Heart left ventricle (tissue), 16 donors: ENCODE measurements at regions not wholly inside any gene's neighbourhood (a gene's known extent, or its start where the extent isn't known, plus 50 kb on each side); places are given as distances from the start of the nearest gene placed in this dataset.

Experiments
- ATAC-seq, 4 donors: fragments of 200-7000 bp; cut with Tn5 transposase; one replicate each; pipeline ENCODE4 v1.9.1; 2020 to 2022; ENCODE audit warnings: moderate library complexity in 4 of 4, mild to moderate bottlenecking in 3 of 4, moderate number of reproducible peaks in 1 of 4
- DNase-seq, 5 donors: peaks; one replicate each; pipeline ENCODE4 v3.0.0-alpha.2; 2020
- H3K27ac ChIP-seq, 12 donors: fragments of 200-600 bp; sonication (generic) in 4 of 12; one replicate each; pipeline versions ENCODE4 v1.5.0 to v1.8.0; 2016 to 2022; ENCODE audit warnings: mild to moderate bottlenecking in 2 of 12
- H3K27me3 ChIP-seq, 9 donors: fragments of 200-600 bp; sonication (generic) in 2 of 9; one replicate each; pipeline versions ENCODE4 v1.5.1 to v1.8.0; 2016 to 2022; ENCODE audit warnings: mild to moderate bottlenecking in 3 of 9
- H3K36me3 ChIP-seq, 9 donors: fragments of 200-600 bp; sonication (generic) in 2 of 9; one replicate each; pipeline versions ENCODE4 v1.5.0 to v1.8.0; 2018 to 2022; ENCODE audit warnings: mild to moderate bottlenecking in 2 of 9
- H3K4me1 ChIP-seq, 12 donors: fragments of 200-600 bp; sonication (generic) in 4 of 12; one replicate each; pipeline versions ENCODE4 v1.5.0 to v1.8.0; 2016 to 2022; ENCODE audit warnings: mild to moderate bottlenecking in 3 of 12
- H3K4me3 ChIP-seq, 12 donors: fragments of 200-600 bp; sonication (generic) in 4 of 12; one replicate each; pipeline versions ENCODE4 v1.5.0 to v1.8.0; 2017 to 2022; ENCODE audit warnings: mild to moderate bottlenecking in 9 of 12, moderate library complexity in 4 of 12
- H3K9me3 ChIP-seq, 12 donors: fragments of 200-600 bp; sonication (generic) in 4 of 12; one replicate each; pipeline versions ENCODE4 v1.5.0 to v1.8.0; 2016 to 2022; ENCODE audit warnings: mild to moderate bottlenecking in 1 of 12
- POLR2A ChIP-seq, 2 donors: fragments of 450-650 bp; IDR thresholded peaks; one replicate each; pipeline ENCODE4 v1.6.1; 2017; ENCODE audit warnings: antibody characterized with exemption in 2 of 2, mild to moderate bottlenecking in 2 of 2, moderate library complexity in 2 of 2
- WGBS, 4 donors: extraction: QIAGEN DNeasy Blood & Tissue Kit in 2 of 4; methylation state at CpG; one replicate each; pipeline versions ENCODE4 v1.1.5 to v1.1.7; 2013 to 2018; 5-methylcytosine and 5-hydroxymethylcytosine counted together
- intact Hi-C, 10 donors: fragments of 100-400 bp; cut with DNase I; formaldehyde crosslinking; loops; one replicate each; pipeline versions ENCODE4 v1.11.1 to v1.14.2; 2022
- TF ChIP-seq, protein P1 (sequence below), 12 donors: fragments of 200-600 bp; sonication (generic) in 4 of 12; IDR thresholded peaks; one replicate each; pipeline versions ENCODE4 v1.5.0 to v1.8.0; 2018 to 2022; ENCODE audit warnings: antibody characterized with exemption in 12 of 12, mild to moderate bottlenecking in 5 of 12
- donor health status: ischemic (EF 13 %, LVEDD 7.1; RV severe dilation, severe dysfunction).
- donor health status: healthy with polysubstance abuse.
- donor health status: DM: no; HTN: yes; CAD: no.
- donor health status: DM: no; HTN: no; CAD: no.
- donor health status: ischemic (EF 25% LVEDD 6.9; RV normal size, moderate dysfunction).
- donor health status: ischemic (EF 25% LVEDD 5.7; RV mildly dilated, moderate dysfunction).
- donor health status: healthy.
- donor health status: DM: yes; HTN: yes; CAD: no.
- donor health status: ischemic (EF 35%, LVEDD 5.7; RV mildly dilated, moderate dysfunction).
- donor health status: nonischemic (EF 11% LVEDD 7.7; RV severe dilation, severe dysfunction).
- donor health status: DM: yes; HTN: yes; CAD: no.
- donor health status: PGD.
- donor health status: ischemic (EF 29% LVEDD 5.4; RV normal size, mild dysfunction).
- donor health status: nonischemic (EF 23%, LVEDD 6.1; RV moderate dilation, normal function).

DNA sequence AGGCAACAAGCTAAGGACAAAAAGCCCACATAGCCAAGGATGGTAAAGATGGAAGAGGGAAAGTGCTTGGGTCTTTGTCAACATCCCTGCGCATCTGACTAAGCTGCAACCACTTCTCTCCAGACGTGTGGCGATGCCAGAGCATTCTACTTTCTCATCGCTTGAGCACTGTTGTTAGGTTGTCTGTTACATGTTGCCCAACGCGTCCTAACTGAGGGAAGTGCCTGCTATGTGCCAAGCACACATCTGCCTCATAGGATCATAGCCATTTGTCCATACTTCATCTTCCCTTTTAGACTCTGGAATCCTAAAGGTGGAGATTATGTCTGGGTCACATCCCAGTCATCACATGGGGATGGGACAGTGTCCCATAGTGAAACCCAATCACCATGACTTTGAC lies 464.9 kb downstream of the MATN1 start:
- no peaks in the 10 kb centered on the region for H3K4me1 ChIP-seq
- no peak for ATAC-seq
- DNase-seq, result no peak
- H3K36me3 ChIP-seq, result no peaks in the 10 kb centered on the region
- H3K9me3 ChIP-seq, result no peaks in the 10 kb centered on the region
- TF ChIP-seq POLR2A (IDR thresholded peaks at IDR 0.05), result no peak
- TF ChIP-seq, protein P1, sequence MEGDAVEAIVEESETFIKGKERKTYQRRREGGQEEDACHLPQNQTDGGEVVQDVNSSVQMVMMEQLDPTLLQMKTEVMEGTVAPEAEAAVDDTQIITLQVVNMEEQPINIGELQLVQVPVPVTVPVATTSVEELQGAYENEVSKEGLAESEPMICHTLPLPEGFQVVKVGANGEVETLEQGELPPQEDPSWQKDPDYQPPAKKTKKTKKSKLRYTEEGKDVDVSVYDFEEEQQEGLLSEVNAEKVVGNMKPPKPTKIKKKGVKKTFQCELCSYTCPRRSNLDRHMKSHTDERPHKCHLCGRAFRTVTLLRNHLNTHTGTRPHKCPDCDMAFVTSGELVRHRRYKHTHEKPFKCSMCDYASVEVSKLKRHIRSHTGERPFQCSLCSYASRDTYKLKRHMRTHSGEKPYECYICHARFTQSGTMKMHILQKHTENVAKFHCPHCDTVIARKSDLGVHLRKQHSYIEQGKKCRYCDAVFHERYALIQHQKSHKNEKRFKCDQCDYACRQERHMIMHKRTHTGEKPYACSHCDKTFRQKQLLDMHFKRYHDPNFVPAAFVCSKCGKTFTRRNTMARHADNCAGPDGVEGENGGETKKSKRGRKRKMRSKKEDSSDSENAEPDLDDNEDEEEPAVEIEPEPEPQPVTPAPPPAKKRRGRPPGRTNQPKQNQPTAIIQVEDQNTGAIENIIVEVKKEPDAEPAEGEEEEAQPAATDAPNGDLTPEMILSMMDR (IDR thresholded peaks at IDR 0.05), result no peak
- H3K27ac ChIP-seq, result no peak overlapping the region
- H3K27me3 ChIP-seq, result peaks cover 0 to 58% (median 9%) of the 10 kb centered on the region in 9 donors
- intact Hi-C loops, result no loop called here
- 57 to 82% (median 77%) methylated on average over 6 of the region's 6 CpGs for WGBS, 4 donors
- no peak overlapping the region for H3K4me3 ChIP-seq

DNA sequence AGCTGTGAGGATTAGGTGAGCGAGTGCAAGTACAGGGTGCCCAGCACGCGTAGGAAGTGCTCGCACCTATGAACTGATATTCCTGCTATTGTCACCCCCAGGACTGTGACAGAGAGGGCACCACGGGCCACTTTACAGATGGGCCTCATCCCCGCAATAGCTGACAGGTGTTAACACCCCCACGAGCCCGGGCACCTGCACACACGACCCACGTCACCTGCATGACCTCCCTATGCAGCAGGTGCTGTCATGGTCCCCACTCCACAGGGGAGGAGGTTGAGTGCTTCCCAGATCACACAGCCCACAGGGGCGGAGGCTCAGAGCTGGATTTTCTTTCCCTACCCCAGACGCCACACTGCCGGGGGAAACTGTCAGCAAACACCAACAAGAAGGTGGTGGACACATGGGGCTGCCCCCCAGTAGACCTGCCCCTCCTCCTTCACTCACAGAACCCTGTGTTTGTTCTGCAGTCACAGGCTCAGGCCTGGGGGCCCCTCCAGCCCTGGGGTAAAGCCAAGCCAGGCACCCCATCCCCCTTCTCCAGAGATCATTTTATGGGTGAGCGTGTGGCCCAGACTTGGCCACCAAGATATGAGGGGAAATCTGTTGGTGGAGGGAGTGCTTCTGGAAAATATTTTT lies 465.5 kb downstream of the MATN1 start:
- 81 to 86% (median 83%) methylated on average over 13 to 14 of the region's 14 CpGs for WGBS, 4 donors
- no peak overlapping the region for H3K27ac ChIP-seq
- H3K27me3 ChIP-seq, result peaks cover 0 to 63% (median 9%) of the 10 kb centered on the region in 9 donors
- H3K4me1 ChIP-seq, result no peaks in the 10 kb centered on the region
- H3K36me3 ChIP-seq, result no peaks in the 10 kb centered on the region
- ATAC-seq, result no peak
- no peak overlapping the region for H3K4me3 ChIP-seq
- TF ChIP-seq POLR2A (IDR thresholded peaks at IDR 0.05), result no peak
- TF ChIP-seq, protein P1 (IDR thresholded peaks at IDR 0.05), result no peak
- intact Hi-C loops, result no loop called here
- DNase-seq, result no peak
- no peaks in the 10 kb centered on the region for H3K9me3 ChIP-seq

GRCh38 chr1:30257322-30257721 lies 466.1 kb downstream of the MATN1 start:
- Histone ChIP-seq H3K4me1 (no peaks in the 10 kb centered on the region), H3K9me3 (no peaks in the 10 kb centered on the region), H3K36me3 (no peaks in the 10 kb centered on the region), H3K27me3 (peaks cover 0 to 68% (median 12%) of the 10 kb centered on the region in 9 donors), H3K4me3 (no peak overlapping the region), H3K27ac (no peak overlapping the region)
- WGBS, 4 donors, result 85 to 86% (median 86%) methylated on average over 1 of the region's 1 CpG
- intact Hi-C loops, result no loop called here
- TF ChIP-seq, protein P1 (IDR thresholded peaks at IDR 0.05), result no peak
- no peak for TF ChIP-seq POLR2A (IDR thresholded peaks at IDR 0.05)
- no peak for DNase-seq
- ATAC-seq, result no peak

DNA sequence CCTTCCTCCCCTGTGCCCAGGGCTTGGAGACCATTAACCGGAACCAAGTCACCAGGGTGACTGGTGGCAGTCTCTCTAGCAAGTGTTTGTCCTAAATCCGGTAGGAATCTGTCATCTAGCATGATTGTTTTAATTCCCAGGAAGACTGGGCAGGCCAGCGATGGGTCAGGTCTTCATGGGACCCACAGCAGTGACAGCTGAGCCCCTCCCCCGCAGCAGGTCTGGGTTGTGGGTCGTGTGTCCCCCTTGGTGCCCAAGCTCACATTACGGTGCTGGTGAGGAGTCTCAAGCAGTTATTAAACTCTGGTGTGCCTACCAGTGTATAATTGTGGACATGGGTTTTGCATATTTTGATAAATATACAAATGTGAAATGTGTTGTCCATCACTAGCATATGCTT lies 466.5 kb downstream of the MATN1 start:
- intact Hi-C loops, result no loop called here
- H3K27me3 ChIP-seq, result peaks cover 0 to 72% (median 15%) of the 10 kb centered on the region in 9 donors
- TF ChIP-seq POLR2A (IDR thresholded peaks at IDR 0.05), result no peak
- TF ChIP-seq, protein P1 (IDR thresholded peaks at IDR 0.05), result no peak

More for the DNA sequence above, 466.5 kb downstream of the MATN1 start:
- DNase-seq (no peak), ATAC-seq (no peak)
- no peaks in the 10 kb centered on the region for H3K36me3 ChIP-seq
- no peak overlapping the region for H3K4me3 ChIP-seq
- no peaks in the 10 kb centered on the region for H3K4me1 ChIP-seq
- H3K9me3 ChIP-seq, result no peaks in the 10 kb centered on the region
- H3K27ac ChIP-seq, result no peak overlapping the region
- WGBS, 4 donors, result 59 to 74% (median 71%) methylated on average over 4 to 6 of the region's 6 CpGs
